ENCODE measurements at regions not wholly inside any gene's neighbourhood (a gene's known extent, or its start where the extent isn't known, plus 50 kb on each side); places are given as distances from the start of the nearest gene placed in this dataset.
A peak's percentile ranks its signal among the peaks of the same experiment; 100 is the strongest.

- ChIA-PET POLR2A (no interaction called here), CTCF (no interaction called here)
- Mint-ChIP-seq H3K27ac (no peak overlapping the region), H3K4me1 (no peaks in the 10 kb centered on the region), H3K4me3 (peak overlapping the region in 1 of 3 donors; percentile 32), H3K36me3 (peaks cover 100% of the 10 kb centered on the region), H3K27me3 (no peaks in the 10 kb centered on the region), H3K9me3 (peaks cover 29 to 89% (median 78%) of the 10 kb centered on the region in 3 donors)
- DNase-seq = no peak
- no peak overlapping the region for H3K27ac ChIP-seq (ENCODE audit: low read length)
- no peak for ATAC-seq (replicated peaks in 1 of 4)
- H3K4me1 ChIP-seq (ENCODE audit: control insufficient read depth in 1 of 2, extremely low read depth in 1 of 2, insufficient read depth in 2 of 2, low read length in 2 of 2) = no peaks in the 10 kb centered on the region
- peak overlapping the region in 1 of 2 donors; percentile 0 for H3K4me3 ChIP-seq (ENCODE audit: control insufficient read depth in 1 of 2, extremely low read depth in 1 of 2, low read length in 1 of 2)
- 89% methylated on average over 10 of the region's 12 CpGs for WGBS (ENCODE audit: insufficient coverage)
- peaks cover 18 to 76% of the 10 kb centered on the region in 2 donors for H3K36me3 ChIP-seq (ENCODE audit: control insufficient read depth in 2 of 2, extremely low read depth in 1 of 2, insufficient read depth in 1 of 2, low read length in 1 of 2)
- H3K27me3 ChIP-seq (replicated peaks in 1 of 2; ENCODE audit: control insufficient read depth in 2 of 2, extremely low read depth in 1 of 2, insufficient read depth in 2 of 2, low read length in 1 of 2) = peaks cover 0 to 3% of the 10 kb centered on the region in 2 experiments
- H3K9me3 ChIP-seq = peaks cover 3% of the 10 kb centered on the region
Observed at GRCh38 chr15:25066708-25067107, 111.9 kb downstream of the SNRPN start.

GRCh38 chr15:25067725-25068309, 113.0 kb downstream of the SNRPN start:
- WGBS (ENCODE audit: insufficient coverage) = 93% methylated on average over 5 of the region's 12 CpGs
- ChIA-PET POLR2A (no interaction called here), CTCF (no interaction called here)
- Mint-ChIP-seq H3K27me3 (no peaks in the 10 kb centered on the region), H3K9me3 (peaks cover 25 to 89% (median 72%) of the 10 kb centered on the region in 3 donors), H3K4me1 (no peaks in the 10 kb centered on the region), H3K36me3 (peaks cover 100% of the 10 kb centered on the region), H3K27ac (no peak overlapping the region), H3K4me3 (no peak overlapping the region)
- H3K9me3 ChIP-seq = peaks cover 8% of the 10 kb centered on the region
- no peak overlapping the region for H3K27ac ChIP-seq (ENCODE audit: low read length)
- H3K36me3 ChIP-seq (ENCODE audit: control insufficient read depth in 2 of 2, extremely low read depth in 1 of 2, insufficient read depth in 1 of 2, low read length in 1 of 2) = peaks cover 18 to 79% of the 10 kb centered on the region in 2 donors
- no peak for DNase-seq
- H3K4me1 ChIP-seq (ENCODE audit: control insufficient read depth in 1 of 2, extremely low read depth in 1 of 2, insufficient read depth in 2 of 2, low read length in 2 of 2) = no peaks in the 10 kb centered on the region
- no peak for ATAC-seq (replicated peaks in 1 of 4)
- H3K27me3 ChIP-seq (replicated peaks in 1 of 2; ENCODE audit: control insufficient read depth in 2 of 2, extremely low read depth in 1 of 2, insufficient read depth in 2 of 2, low read length in 1 of 2) = no peaks in the 10 kb centered on the region
- no peak overlapping the region for H3K4me3 ChIP-seq (ENCODE audit: control insufficient read depth in 1 of 2, extremely low read depth in 1 of 2, low read length in 1 of 2)

DNA sequence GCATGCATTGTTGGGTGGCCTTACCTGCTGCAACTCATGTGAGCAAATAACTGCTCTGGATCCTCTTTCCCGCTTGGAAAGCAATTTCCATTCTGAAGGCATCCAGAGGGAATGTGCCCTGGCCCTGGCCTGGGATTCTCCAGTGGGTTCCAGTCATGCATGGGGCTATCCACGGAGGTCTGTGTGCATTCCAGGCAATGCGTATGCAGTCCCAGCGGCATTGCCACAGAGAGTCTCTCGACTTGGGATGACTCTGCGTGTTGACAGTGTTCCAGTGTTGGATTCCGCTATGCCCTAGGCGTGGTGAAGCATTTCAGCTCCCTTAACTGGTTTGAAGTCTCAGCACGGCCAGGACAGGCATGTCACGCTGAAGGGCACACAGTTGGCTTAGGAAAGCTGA, 113.9 kb downstream of the SNRPN start:
- CTCF ChIA-PET = no interaction called here
- peaks cover 18 to 78% of the 10 kb centered on the region in 2 donors for H3K36me3 ChIP-seq (ENCODE audit: control insufficient read depth in 2 of 2, extremely low read depth in 1 of 2, insufficient read depth in 1 of 2, low read length in 1 of 2)
- H3K9me3 Mint-ChIP-seq = peaks cover 20 to 87% (median 66%) of the 10 kb centered on the region in 3 donors
- no peaks in the 10 kb centered on the region for H3K27me3 Mint-ChIP-seq
- ATAC-seq (replicated peaks in 1 of 4) (no peak), DNase-seq (no peak)
- H3K4me1 ChIP-seq (ENCODE audit: control insufficient read depth in 1 of 2, extremely low read depth in 1 of 2, insufficient read depth in 2 of 2, low read length in 2 of 2) = no peaks in the 10 kb centered on the region
- H3K4me3 ChIP-seq (ENCODE audit: control insufficient read depth in 1 of 2, extremely low read depth in 1 of 2, low read length in 1 of 2) = peak overlapping the region in 1 of 2 donors; percentile 49
- peak overlapping the region in 1 of 3 donors; percentile 20 for H3K4me3 Mint-ChIP-seq
- 88% methylated on average over 10 of the region's 10 CpGs for WGBS (ENCODE audit: insufficient coverage)
- POLR2A ChIA-PET = no interaction called here
- no peak overlapping the region for H3K27ac Mint-ChIP-seq
- H3K4me1 Mint-ChIP-seq = no peaks in the 10 kb centered on the region
- no peaks in the 10 kb centered on the region for H3K27me3 ChIP-seq (replicated peaks in 1 of 2; ENCODE audit: control insufficient read depth in 2 of 2, extremely low read depth in 1 of 2, insufficient read depth in 2 of 2, low read length in 1 of 2)
- peaks cover 99% of the 10 kb centered on the region for H3K36me3 Mint-ChIP-seq
- peaks cover 10% of the 10 kb centered on the region for H3K9me3 ChIP-seq
- no peak overlapping the region for H3K27ac ChIP-seq (ENCODE audit: low read length)

GRCh38 chr15:25070353-25070963, 115.7 kb downstream of the SNRPN start:
- WGBS (ENCODE audit: insufficient coverage) = 97% methylated on average over 9 of the region's 10 CpGs
- Histone ChIP-seq H3K27ac (ENCODE audit: low read length) (no peak overlapping the region), H3K4me3 (ENCODE audit: control insufficient read depth in 1 of 2, extremely low read depth in 1 of 2, low read length in 1 of 2) (peak overlapping the region in 1 of 2 donors; percentile 35), H3K9me3 (peaks cover 13% of the 10 kb centered on the region), H3K36me3 (ENCODE audit: control insufficient read depth in 2 of 2, extremely low read depth in 1 of 2, insufficient read depth in 1 of 2, low read length in 1 of 2) (peaks cover 24 to 77% of the 10 kb centered on the region in 2 donors), H3K4me1 (ENCODE audit: control insufficient read depth in 1 of 2, extremely low read depth in 1 of 2, insufficient read depth in 2 of 2, low read length in 2 of 2) (no peaks in the 10 kb centered on the region), H3K27me3 (replicated peaks in 1 of 2; ENCODE audit: control insufficient read depth in 2 of 2, extremely low read depth in 1 of 2, insufficient read depth in 2 of 2, low read length in 1 of 2) (no peaks in the 10 kb centered on the region)
- H3K4me1 Mint-ChIP-seq = no peaks in the 10 kb centered on the region
- no peak overlapping the region for H3K27ac Mint-ChIP-seq
- DNase-seq (no peak), ATAC-seq (replicated peaks in 1 of 4) (no peak)
- no peak overlapping the region for H3K4me3 Mint-ChIP-seq
- H3K36me3 Mint-ChIP-seq = peaks cover 99% of the 10 kb centered on the region
- CTCF ChIA-PET = no interaction called here
- peaks cover 15 to 91% (median 65%) of the 10 kb centered on the region in 3 donors for H3K9me3 Mint-ChIP-seq
- POLR2A ChIA-PET = no interaction called here
- no peaks in the 10 kb centered on the region for H3K27me3 Mint-ChIP-seq

- H3K9me3 Mint-ChIP-seq = peaks cover 17 to 92% (median 64%) of the 10 kb centered on the region in 3 donors
- no peak overlapping the region for H3K27ac ChIP-seq (ENCODE audit: low read length)
- H3K4me1 Mint-ChIP-seq = no peaks in the 10 kb centered on the region
- H3K9me3 ChIP-seq = peaks cover 20% of the 10 kb centered on the region
- H3K27me3 ChIP-seq (replicated peaks in 1 of 2; ENCODE audit: control insufficient read depth in 2 of 2, extremely low read depth in 1 of 2, insufficient read depth in 2 of 2, low read length in 1 of 2) = no peaks in the 10 kb centered on the region
- CTCF ChIA-PET = no interaction called here
- H3K4me3 ChIP-seq (ENCODE audit: control insufficient read depth in 1 of 2, extremely low read depth in 1 of 2, low read length in 1 of 2) = peak overlapping the region in 1 of 2 donors; percentile 26
- POLR2A ChIA-PET = no interaction called here
- peaks cover 38 to 79% of the 10 kb centered on the region in 2 donors for H3K36me3 ChIP-seq (ENCODE audit: control insufficient read depth in 2 of 2, extremely low read depth in 1 of 2, insufficient read depth in 1 of 2, low read length in 1 of 2)
- 85% methylated on average over 5 of the region's 11 CpGs for WGBS (ENCODE audit: insufficient coverage)
- no peak overlapping the region for H3K4me3 Mint-ChIP-seq
- H3K27me3 Mint-ChIP-seq = no peaks in the 10 kb centered on the region
- ATAC-seq (replicated peaks in 1 of 4) (no peak), DNase-seq (no peak)
- H3K4me1 ChIP-seq (ENCODE audit: control insufficient read depth in 1 of 2, extremely low read depth in 1 of 2, insufficient read depth in 2 of 2, low read length in 2 of 2) = no peaks in the 10 kb centered on the region
- no peak overlapping the region for H3K27ac Mint-ChIP-seq
- peaks cover 99% of the 10 kb centered on the region for H3K36me3 Mint-ChIP-seq
Observed at GRCh38 chr15:25072857-25073476, 118.2 kb downstream of the SNRPN start.

- Mint-ChIP-seq H3K27ac (no peak overlapping the region), H3K36me3 (peaks cover 97% of the 10 kb centered on the region), H3K4me3 (no peak overlapping the region), H3K27me3 (no peaks in the 10 kb centered on the region), H3K4me1 (no peaks in the 10 kb centered on the region), H3K9me3 (peaks cover 37 to 91% (median 69%) of the 10 kb centered on the region in 3 donors)
- ATAC-seq (replicated peaks in 1 of 4) (no peak), DNase-seq (no peak)
- no peaks in the 10 kb centered on the region for H3K4me1 ChIP-seq (ENCODE audit: control insufficient read depth in 1 of 2, extremely low read depth in 1 of 2, insufficient read depth in 2 of 2, low read length in 2 of 2)
- peaks cover 10% of the 10 kb centered on the region for H3K9me3 ChIP-seq
- no peaks in the 10 kb centered on the region for H3K27me3 ChIP-seq (replicated peaks in 1 of 2; ENCODE audit: control insufficient read depth in 2 of 2, extremely low read depth in 1 of 2, insufficient read depth in 2 of 2, low read length in 1 of 2)
- H3K36me3 ChIP-seq (ENCODE audit: control insufficient read depth in 2 of 2, extremely low read depth in 1 of 2, insufficient read depth in 1 of 2, low read length in 1 of 2) = peaks cover 15 to 75% of the 10 kb centered on the region in 2 donors
- CTCF ChIA-PET = no interaction called here
- 64% methylated on average over 8 of the region's 8 CpGs for WGBS (ENCODE audit: insufficient coverage)
- POLR2A ChIA-PET = no interaction called here
- H3K27ac ChIP-seq (ENCODE audit: low read length) = no peak overlapping the region
- peak overlapping the region in 1 of 2 donors; percentile 40 for H3K4me3 ChIP-seq (ENCODE audit: control insufficient read depth in 1 of 2, extremely low read depth in 1 of 2, low read length in 1 of 2)
Observed at GRCh38 chr15:25087137-25087536, 132.3 kb downstream of the SNRPN start.

Data from T-cell (primary cell).